ENCODE measurements at regions not wholly inside any gene's neighbourhood (a gene's known extent, or its start where the extent isn't known, plus 50 kb on each side); places are given as distances from the start of the nearest gene placed in this dataset.
"Not testable (repeated sequence)": the region's sequence is repeated elsewhere in the genome, so short reads cannot be mapped to it uniquely, and the experiment has no call there.

GRCh38 chr14:53247596-53248370 lies 94.7 kb upstream of the DDHD1 start:
- DNase-seq, result no peak

- not testable (repeated sequence) for DNase-seq
Measured at GRCh38 chr14:53242898-53243297, 89.8 kb upstream of the DDHD1 start.

GRCh38 chr14:53237488-53237887 lies 84.4 kb upstream of the DDHD1 start:
- DNase-seq, result no peak

GRCh38 chr14:53236708-53237107 lies 83.6 kb upstream of the DDHD1 start:
- no peak for DNase-seq

GRCh38 chr14:53231171-53231570 lies 78.0 kb upstream of the DDHD1 start:
- DNase-seq, result no peak

- no peak for DNase-seq
Measured at GRCh38 chr14:53228966-53229365, 75.8 kb upstream of the DDHD1 start.

GRCh38 chr14:53227154-53227718 lies 74.1 kb upstream of the DDHD1 start:
- no peak for DNase-seq

GRCh38 chr14:53226553-53226952 lies 73.4 kb upstream of the DDHD1 start:
- no peak for DNase-seq

GRCh38 chr14:53220914-53221313 lies 67.8 kb upstream of the DDHD1 start:
- no peak for DNase-seq

GRCh38 chr14:53218161-53218560 lies 65.0 kb upstream of the DDHD1 start:
- DNase-seq, result no peak

GRCh38 chr14:53217316-53217994 lies 64.3 kb upstream of the DDHD1 start:
- DNase-seq, result peak; percentile 40 to 88

- not testable (repeated sequence) for DNase-seq
Measured at GRCh38 chr14:53216955-53217315, 63.8 kb upstream of the DDHD1 start.

GRCh38 chr14:53216478-53216877 lies 63.4 kb upstream of the DDHD1 start:
- not testable (repeated sequence) for DNase-seq

- no peak for DNase-seq
Measured at GRCh38 chr14:53215101-53215500, 62.0 kb upstream of the DDHD1 start.

GRCh38 chr14:53214384-53214783 lies 61.3 kb upstream of the DDHD1 start:
- no peak for DNase-seq

- no peak for DNase-seq
Measured at GRCh38 chr14:53213761-53214160, 60.6 kb upstream of the DDHD1 start.

- no peak for DNase-seq
Measured at GRCh38 chr14:53209370-53209769, 56.2 kb upstream of the DDHD1 start.
